Endothelial cell of umbilical vein (primary cell): ENCODE measurements at regions not wholly inside any gene's neighbourhood (a gene's known extent, or its start where the extent isn't known, plus 50 kb on each side); places are given as distances from the start of the nearest gene placed in this dataset.

ENCODE experiments used
- BruUV-seq: library from RNA; stranded (reverse); fragments of 400-500 nt; replicated peaks from 2 replicates; lab custom pipeline; 2021; lab: Mats Ljungman, UMichigan
- CTCF ChIA-PET: fragments of 300-600, 350-600 bp; sonication (Branson Sonifier 250); formaldehyde crosslinking; loops from one replicate; lab custom pipeline; 2021; ENCODE audit warnings: antibody characterized with exemption, inconsistent platforms; lab: Charles Lee
- POLR2A ChIA-PET: fragments of 300-600, 350-600 bp; sonication (Branson Sonifier 250); formaldehyde crosslinking; loops from one replicate; lab custom pipeline; 2021; ENCODE audit warnings: antibody characterized with exemption, inconsistent platforms; lab: Charles Lee
- DNase-seq: peaks from one replicate; pipeline ENCODE4 v3.0.0-alpha.2; 2011; ENCODE audit warnings: low read depth, low spot score
- FAIRE-seq: peaks from 2 replicates; lab custom pipeline; 2011; peaks lifted over from hg19 to GRCh38; lab: Jason Lieb, UNC
- H2AFZ ChIP-seq: 2 replicates; pipeline ENCODE4 v1.6.0; 2012; ENCODE audit warnings: low read depth, low read length, control low read depth, inconsistent platforms
- H3K27ac ChIP-seq: 2 replicates; pipeline ENCODE4 v1.5.1; 2011; ENCODE audit warnings: low read depth, mild to moderate bottlenecking, control low read depth, low read length, moderate library complexity; ENCODE audit not compliant: insufficient read depth
- H3K27me3 ChIP-seq, 2 experiments: 2 replicates each; pipeline versions ENCODE4 v1.6.0 to v1.6.1; 2011; ENCODE audit warnings: low read length in 2 of 2, mixed read lengths in 1 of 2; ENCODE audit not compliant: control insufficient read depth in 2 of 2, insufficient read depth in 2 of 2
- H3K36me3 ChIP-seq, 2 experiments: 2 replicates in 1 of 2; 3 replicates in 1 of 2; pipeline ENCODE4 v1.5.1; 2011; ENCODE audit warnings: low read length in 2 of 2, mild to moderate bottlenecking in 1 of 2, moderate library complexity in 1 of 2; ENCODE audit not compliant: control insufficient read depth in 2 of 2, insufficient read depth in 2 of 2; ENCODE audit errors: extremely low read depth in 1 of 2
- H3K4me1 ChIP-seq: 3 replicates; pipeline ENCODE4 v1.5.1; 2011; ENCODE audit warnings: mild to moderate bottlenecking, low read length; ENCODE audit not compliant: control insufficient read depth, insufficient read depth; ENCODE audit errors: extremely low read depth
- H3K4me2 ChIP-seq: 2 replicates; pipeline ENCODE4 v1.6.1; 2011; ENCODE audit warnings: low read length, control low read depth, mixed read lengths; ENCODE audit not compliant: insufficient read depth
- H3K4me3 ChIP-seq, 3 experiments: fragments of 200-600 bp in 1 of 3; sonication (generic), shearing (Covaris generic) in 1 of 3; replicated peaks in 1 of 3; 2 replicates each; pipeline ENCODE4 v1.5.1; 2011 to 2016; ENCODE audit warnings: control low read depth in 3 of 3, low read length in 3 of 3, mild to moderate bottlenecking in 2 of 3, inconsistent platforms in 1 of 3, low read depth in 1 of 3, moderate library complexity in 1 of 3; ENCODE audit not compliant: insufficient read depth in 1 of 3
- H3K79me2 ChIP-seq: 2 replicates; pipeline ENCODE4 v1.6.0; 2012; ENCODE audit warnings: low read length, inconsistent platforms; ENCODE audit not compliant: control insufficient read depth, insufficient read depth
- H3K9ac ChIP-seq: replicated peaks from 2 replicates; pipeline ENCODE3; 2011; ENCODE audit warnings: low read length, control low read depth; ENCODE audit not compliant: insufficient read depth; ENCODE audit errors: extremely low read depth
- H3K9me1 ChIP-seq: replicated peaks from 3 replicates; pipeline ENCODE4 v1.6.0; 2011; ENCODE audit warnings: mild to moderate bottlenecking, low read length; ENCODE audit not compliant: control insufficient read depth, insufficient read depth; ENCODE audit errors: extremely low read depth
- H3K9me3 ChIP-seq: replicated peaks from 2 replicates; pipeline ENCODE4 v1.5.1; 2012; ENCODE audit warnings: low read length, inconsistent platforms; ENCODE audit not compliant: control insufficient read depth, insufficient read depth
- H4K20me1 ChIP-seq: replicated peaks from 2 replicates; pipeline ENCODE3; 2011; ENCODE audit warnings: mild to moderate bottlenecking, low read length; ENCODE audit not compliant: control insufficient read depth, insufficient read depth; ENCODE audit errors: extremely low read depth
- CTCF ChIP-seq, 2 donors: IDR thresholded peaks; 1 replicate in 1 of 2; 2 replicates in 1 of 2; pipeline ENCODE4 v1.5.1; 2011; ENCODE audit warnings: low read length in 2 of 2, mild to moderate bottlenecking in 2 of 2, moderate library complexity in 2 of 2, control low read depth in 1 of 2, inconsistent platforms in 1 of 2, low read depth in 1 of 2; ENCODE audit not compliant: insufficient read depth in 1 of 2; ENCODE audit errors: extremely low read depth in 1 of 2
- EZH2 ChIP-seq: IDR thresholded peaks from 2 replicates; pipeline ENCODE4 v1.6.1; 2012; ENCODE audit warnings: borderline replicate concordance, low read depth, mild to moderate bottlenecking, moderate library complexity, low read length, inconsistent platforms; ENCODE audit not compliant: severe bottlenecking
- FOS ChIP-seq: IDR thresholded peaks from 2 replicates; pipeline ENCODE4 v1.6.1; 2011; ENCODE audit warnings: mild to moderate bottlenecking, low read length, moderate library complexity, borderline replicate concordance; ENCODE audit not compliant: insufficient read depth
- GATA2 ChIP-seq: IDR thresholded peaks from 2 replicates; pipeline ENCODE4 v1.7.0; 2011; ENCODE audit warnings: low read depth, mild to moderate bottlenecking, moderate library complexity, mixed read lengths, low read length; ENCODE audit not compliant: insufficient read length, insufficient read depth
- JUN ChIP-seq: IDR thresholded peaks from 2 replicates; pipeline ENCODE4 v1.6.1; 2011; ENCODE audit warnings: borderline replicate concordance, low read depth; ENCODE audit not compliant: insufficient read length, insufficient read depth
- MAX ChIP-seq: IDR thresholded peaks from 2 replicates; pipeline ENCODE4 v1.6.1; 2011; ENCODE audit not compliant: insufficient read depth, insufficient read length
- MYC ChIP-seq: IDR thresholded peaks from one replicate; pipeline ENCODE4 v1.6.1; 2011; ENCODE audit warnings: mild to moderate bottlenecking, low read depth, low read length
- POLR2A ChIP-seq: IDR thresholded peaks from 2 replicates; pipeline ENCODE4 v1.6.1; 2012; ENCODE audit warnings: low read depth, mild to moderate bottlenecking, control low read depth, low read length
- POLR2AphosphoS5 ChIP-seq: IDR thresholded peaks from 2 replicates; pipeline ENCODE4 v1.6.1; 2012; ENCODE audit warnings: low read depth, mild to moderate bottlenecking, control low read depth, low read length, moderate library complexity; ENCODE audit not compliant: insufficient read depth
- dilution Hi-C: fragments of 300-500 bp; cut with MboI; formaldehyde crosslinking; loops from one replicate; pipeline ENCODE4 v1.15.0; 2019; ENCODE audit warnings: low sequenced_read_pairs; ENCODE audit not compliant: extremely low pct_ligation_motif_present
- intact Hi-C: fragments of 100-400 bp; cut with micrococcal nuclease; formaldehyde crosslinking; loops from one replicate; pipeline ENCODE4 v1.10.0; 2022

- intact Hi-C loops, result no loop called here
Observed at GRCh38 chr16:62135911-62136310, 99.7 kb upstream of the CDH8 start.

More at GRCh38 chr16:62135911-62136310, 99.7 kb upstream of the CDH8 start:
- no peak for TF ChIP-seq JUN
- TF ChIP-seq FOS, result no peak
- no peak for TF ChIP-seq MYC
- TF ChIP-seq EZH2, result no peak
- no peak for TF ChIP-seq MAX
- TF ChIP-seq POLR2A, result no peak
- no peak for TF ChIP-seq CTCF (IDR thresholded peaks at IDR 0.05; ENCODE audit: extremely low read depth in 1 of 2, insufficient read depth in 1 of 2, low read depth in 1 of 2, low read length in 2 of 2)
- TF ChIP-seq POLR2AphosphoS5, result no peak
- TF ChIP-seq GATA2, result no peak
- ChIA-PET CTCF (no interaction called here), POLR2A (no interaction called here)
- Histone ChIP-seq H3K27ac (no peak overlapping the region), H2AFZ (no peak overlapping the region), H3K4me1 (no peaks in the 10 kb centered on the region), H3K4me2 (no peak overlapping the region), H4K20me1 (no peaks in the 10 kb centered on the region), H3K27me3 (no peaks in the 10 kb centered on the region), H3K9me3 (peaks cover 2% of the 10 kb centered on the region), H3K9ac (no peak overlapping the region), H3K4me3 (no peak overlapping the region), H3K36me3 (no peaks in the 10 kb centered on the region), H3K79me2 (no peaks in the 10 kb centered on the region), H3K9me1 (no peaks in the 10 kb centered on the region)
- BruUV-seq, result no TSS peak
- dilution Hi-C loops, result no loop called here
- no peak for DNase-seq
- no peak for FAIRE-seq
